NCI-H524 treated with DMSO at 0.1 percent for 48 hours (cell line): ENCODE measurements at regions not wholly inside any gene's neighbourhood (a gene's known extent, or its start where the extent isn't known, plus 50 kb on each side); places are given as distances from the start of the nearest gene placed in this dataset.

Experiments used
- DNase-seq: peaks from one replicate; lab custom pipeline; 2025; lab: John Stamatoyannopoulos, UW

DNA sequence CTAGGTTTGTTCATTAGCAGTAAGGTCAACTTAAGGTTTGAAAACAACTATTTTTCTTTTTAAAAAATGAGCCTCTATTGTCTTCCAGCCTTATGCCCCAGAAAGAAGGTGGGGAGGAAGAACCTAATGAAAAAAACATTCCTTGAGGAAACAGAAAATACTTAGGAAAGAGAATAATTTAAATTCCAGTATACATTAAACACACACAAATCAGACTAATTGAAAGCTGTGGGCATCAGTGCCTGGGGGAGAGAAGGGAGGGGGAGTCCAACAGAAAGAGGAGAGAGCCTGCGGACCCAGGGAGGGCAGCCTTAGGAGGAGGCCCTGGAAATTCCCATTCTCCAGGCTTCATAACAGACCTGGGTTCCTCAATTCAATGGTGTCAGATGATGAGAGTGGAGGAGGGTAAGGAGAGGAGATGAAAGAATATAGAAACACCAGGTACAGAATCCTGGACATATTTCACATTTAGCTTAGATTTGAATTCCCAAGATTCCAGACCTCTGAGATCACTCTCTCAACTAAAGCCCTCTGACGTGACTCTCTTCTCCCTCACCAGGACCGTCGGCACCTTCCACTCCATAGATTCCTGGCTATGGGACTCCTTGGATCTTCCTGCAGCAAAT is 320.5 kb upstream of the UMPS start:
- DNase-seq: no peak

DNA sequence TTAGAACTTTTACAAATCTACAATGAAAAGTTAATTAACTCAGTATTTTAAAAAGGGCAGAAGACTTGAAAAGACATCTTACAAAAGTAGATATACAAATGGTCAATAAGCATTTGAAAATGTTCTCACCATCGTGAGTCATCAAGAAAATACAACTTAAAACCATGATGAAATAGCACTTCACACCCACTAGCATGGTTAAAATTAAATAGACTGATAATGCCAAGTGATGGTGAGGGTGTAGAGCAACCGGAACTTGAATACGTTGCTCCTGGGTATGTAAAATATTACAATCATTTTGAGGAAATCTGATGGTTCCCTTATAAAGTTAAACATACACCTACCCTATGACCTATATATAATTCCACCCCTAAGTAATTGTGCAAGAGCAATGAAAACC is 319.8 kb upstream of the UMPS start:
- no peak for DNase-seq

DNA sequence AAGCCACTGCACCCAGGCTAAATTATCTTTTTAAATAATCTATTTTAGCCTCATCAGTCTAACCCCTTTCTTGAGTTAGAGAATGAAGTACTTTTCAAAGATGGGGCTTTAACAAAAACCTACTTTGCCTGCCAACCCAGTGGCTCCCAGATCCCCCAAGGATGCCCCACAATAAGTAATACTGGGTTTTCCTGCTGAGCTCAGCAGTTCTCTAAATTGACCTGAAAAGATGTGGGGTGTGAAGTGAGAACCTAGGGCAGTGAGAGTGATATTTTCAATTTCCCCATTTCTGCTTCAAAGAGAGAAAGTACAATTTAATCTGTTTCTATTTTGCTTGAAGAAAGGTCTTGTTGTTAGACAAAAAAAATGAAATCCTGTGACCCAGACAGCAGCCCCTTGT is 318.5 kb upstream of the UMPS start:
- DNase-seq: no peak

DNA sequence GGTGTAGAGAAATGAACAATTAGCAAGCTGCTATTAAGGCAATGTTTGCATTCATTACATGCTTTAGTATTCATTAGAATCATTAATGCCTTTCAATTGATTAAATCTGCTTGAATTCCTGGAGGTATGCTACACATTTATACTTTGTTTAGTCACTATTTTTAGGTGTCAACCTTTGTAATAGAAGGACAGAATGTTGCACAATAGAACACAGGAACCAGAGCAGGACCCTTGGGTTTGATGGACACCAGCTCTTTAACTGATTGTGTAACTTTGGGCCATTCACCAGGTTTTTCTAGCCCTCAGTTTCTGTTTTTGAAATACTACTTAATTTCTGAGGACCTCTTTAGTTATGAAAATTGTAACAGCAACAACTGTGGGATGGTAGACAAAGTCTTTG is 317.6 kb upstream of the UMPS start:
- DNase-seq: no peak

DNA sequence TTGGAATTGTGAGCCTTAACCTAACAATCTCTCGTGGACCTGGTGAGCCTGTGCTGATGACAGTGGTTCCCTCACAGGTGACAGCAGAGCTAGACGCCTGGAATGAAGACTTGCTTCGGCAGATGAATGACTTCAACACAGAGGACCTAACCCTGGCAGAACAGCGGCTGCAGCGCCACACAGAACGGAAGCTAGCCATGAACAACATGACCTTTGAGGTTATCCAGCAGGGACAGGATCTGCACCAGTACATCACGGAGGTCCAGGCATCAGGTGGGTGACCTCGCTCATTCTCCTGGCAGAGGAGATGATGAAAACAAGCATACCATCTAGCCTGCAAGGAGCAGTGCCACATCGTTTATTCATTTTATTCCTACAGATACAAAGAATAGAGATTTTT is 316.9 kb upstream of the UMPS start:
- no peak for DNase-seq

DNA sequence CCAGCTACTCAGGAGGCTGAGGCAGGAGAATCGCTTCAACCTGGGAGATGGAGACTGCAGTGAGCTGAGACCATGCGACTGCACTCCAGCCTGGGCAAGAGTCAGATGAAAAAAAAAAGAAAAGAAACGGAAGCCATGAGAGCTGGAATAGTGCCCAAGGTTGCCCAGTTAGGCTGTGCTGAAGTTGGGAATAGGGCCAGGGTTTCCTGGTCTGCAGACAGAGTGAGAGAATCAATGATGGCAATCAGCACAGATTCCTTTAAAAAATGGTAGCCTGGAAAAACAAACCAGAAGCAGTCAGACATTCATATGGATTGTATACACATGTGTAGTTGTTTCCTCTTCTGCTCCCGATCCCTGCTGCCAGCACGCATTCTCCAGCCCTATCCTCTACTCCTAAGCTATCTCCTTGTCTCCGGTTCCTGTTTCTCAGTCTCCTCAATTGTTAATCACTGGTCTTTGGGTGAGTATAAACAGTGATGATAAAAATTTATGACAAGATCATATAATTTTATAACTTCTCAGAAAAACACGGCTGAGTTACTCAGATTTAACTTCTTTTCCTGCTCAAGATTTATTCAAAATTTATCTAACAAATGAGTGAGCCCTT is 316.2 kb upstream of the UMPS start:
- DNase-seq: no peak

DNA sequence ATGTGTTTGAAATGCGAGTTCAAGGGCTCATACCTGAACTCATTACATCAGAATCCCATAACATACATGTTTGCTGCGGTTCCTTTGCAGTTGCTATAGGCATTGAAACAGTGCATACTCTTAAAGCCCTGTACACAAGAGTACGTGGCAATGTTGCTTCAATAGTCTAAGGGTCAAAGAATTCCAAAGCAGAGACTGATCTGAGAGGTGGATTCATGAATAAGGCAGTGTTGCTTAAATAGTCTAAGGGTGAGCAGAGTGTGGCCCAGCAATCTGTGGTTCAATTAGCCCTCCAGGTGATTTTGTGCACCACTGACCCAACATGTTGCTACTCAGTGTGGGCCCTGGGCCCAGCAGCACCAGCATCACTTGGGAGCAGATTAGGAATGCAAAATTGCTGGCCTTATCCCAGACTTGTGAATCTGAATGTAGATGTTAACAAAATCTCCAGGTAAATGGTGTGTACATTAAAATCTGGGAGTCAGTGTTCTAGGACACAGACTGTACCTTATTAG is 314.7 kb upstream of the UMPS start:
- DNase-seq: no peak

DNA sequence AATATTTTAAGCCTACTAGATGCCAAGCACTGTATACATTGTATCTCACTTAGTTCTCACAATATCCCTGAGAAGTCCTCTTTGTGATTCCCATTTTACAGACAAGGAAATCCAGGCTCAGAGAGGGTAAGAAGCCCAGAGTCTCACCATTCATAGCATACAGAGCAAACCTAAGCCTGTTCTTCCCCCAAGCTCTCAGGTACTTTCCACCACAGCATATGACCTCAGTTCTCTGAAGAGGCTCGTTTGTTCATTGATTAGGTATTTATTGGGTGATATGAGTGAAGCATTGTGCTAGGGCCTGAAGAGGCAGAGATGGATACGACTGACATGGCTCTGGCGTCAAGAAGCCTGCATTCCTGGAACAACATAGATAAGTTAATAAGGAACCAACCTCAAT is 310.9 kb upstream of the UMPS start:
- no peak for DNase-seq

DNA sequence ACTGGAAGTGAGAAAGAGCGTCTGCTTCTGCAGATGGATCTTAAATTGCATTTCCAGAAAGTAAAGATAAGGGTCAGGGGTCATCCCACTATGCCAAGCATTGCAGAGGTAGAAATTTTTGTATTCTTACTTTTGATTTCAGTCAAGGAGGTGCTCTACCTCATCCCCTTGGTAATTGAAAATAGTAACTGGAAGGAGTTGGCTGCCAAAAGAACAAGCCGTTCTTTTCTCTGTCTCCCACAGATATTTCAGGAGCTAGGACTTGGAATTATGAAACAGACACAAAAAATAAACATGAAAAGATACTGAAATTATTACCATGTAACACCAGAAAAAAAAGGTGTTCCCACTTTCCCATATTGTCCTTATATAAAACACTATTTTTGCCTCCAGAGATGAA is 309.9 kb upstream of the UMPS start:
- no peak for DNase-seq

DNA sequence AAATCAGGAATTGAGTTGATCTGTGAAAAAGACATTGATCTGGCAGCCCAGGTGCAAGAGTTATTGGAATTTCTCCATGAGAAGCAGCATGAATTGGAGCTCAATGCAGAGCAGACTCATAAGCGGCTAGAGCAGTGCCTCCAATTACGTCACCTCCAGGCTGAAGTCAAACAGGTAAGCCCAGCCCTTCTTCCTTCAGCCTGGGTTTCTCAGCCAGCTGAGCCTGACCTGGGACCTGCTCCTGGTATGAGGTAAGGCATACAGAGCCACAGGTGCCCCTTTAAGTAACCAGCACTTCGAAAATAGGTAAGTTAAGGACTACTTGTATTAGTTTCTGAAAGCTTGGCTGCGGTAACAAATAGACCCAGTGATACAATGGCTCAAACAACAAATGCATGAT is 307.4 kb upstream of the UMPS start:
- DNase-seq: no peak

DNA sequence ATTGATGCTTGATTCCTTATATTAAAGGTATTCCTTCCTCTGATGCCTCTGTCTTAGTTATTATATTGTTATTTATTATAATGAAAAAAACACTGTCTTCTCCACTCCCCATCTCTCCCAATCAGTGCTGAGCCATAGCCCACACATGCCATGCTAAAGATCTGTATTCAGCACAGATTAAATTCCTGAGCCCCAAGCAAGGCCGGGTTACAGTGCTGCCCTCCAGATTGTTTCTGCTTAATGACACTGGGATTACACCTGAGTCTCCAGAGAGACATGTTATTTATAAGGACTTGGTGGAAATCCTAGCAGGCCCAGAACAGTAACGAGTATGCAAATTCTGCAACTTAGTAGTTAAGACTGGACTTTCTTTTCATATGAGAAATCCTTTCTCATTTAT is 305.9 kb upstream of the UMPS start:
- DNase-seq: peak; percentile 48

DNA sequence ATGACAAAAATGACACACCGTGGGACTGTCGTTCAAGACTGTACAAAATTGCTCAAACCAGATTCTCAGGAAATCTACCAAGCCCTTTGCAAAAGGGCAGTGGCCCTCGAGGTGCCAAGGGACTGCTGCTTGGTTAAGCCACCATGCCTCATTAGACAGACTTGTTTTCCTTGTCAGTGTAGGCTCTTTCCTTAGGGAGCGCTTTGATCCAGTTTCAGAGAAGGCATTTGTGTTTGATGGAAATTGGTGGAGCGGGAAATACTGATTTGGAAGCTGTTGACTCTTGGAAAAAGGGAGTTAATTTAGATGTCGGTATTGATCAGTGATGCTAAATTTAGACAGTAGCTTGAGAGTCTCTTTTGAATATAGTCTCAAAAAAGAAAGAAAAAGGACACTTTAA is 304.3 kb upstream of the UMPS start:
- DNase-seq: no peak

DNA sequence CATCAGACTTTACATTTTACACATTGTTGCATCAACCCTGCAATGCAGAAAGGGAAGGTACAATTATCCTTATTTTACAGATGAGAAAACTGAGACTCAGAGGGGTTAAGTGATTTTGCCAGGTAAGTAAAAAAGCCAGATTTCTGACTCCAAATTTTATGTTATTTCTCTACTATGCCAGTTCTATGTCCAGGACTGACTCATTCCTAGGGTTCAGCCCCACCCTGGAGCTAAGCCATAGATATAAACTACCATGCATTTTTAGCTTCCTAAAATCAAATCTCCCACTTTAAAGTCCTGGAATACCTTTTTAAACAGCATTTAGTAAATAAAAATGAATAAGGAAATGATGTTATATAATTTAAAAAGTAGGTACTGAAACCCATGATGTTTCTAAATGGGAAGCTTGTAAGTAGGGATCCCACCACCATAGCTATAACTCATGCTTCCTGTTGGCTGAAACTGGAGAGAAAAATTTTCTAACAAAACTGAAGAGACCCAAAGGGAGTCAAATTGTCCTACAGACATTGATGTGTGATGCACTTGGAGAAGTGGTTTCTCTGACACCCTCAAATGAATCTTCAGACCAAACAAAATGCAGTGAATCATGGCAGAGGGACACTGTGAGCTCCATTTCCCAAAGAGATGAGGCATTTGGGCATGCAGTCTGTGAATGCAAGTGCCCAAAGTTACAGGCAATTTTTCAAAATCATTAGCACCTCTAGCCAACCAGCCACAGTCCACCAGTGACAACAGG is 301.7 kb upstream of the UMPS start:
- DNase-seq: no peak

DNA sequence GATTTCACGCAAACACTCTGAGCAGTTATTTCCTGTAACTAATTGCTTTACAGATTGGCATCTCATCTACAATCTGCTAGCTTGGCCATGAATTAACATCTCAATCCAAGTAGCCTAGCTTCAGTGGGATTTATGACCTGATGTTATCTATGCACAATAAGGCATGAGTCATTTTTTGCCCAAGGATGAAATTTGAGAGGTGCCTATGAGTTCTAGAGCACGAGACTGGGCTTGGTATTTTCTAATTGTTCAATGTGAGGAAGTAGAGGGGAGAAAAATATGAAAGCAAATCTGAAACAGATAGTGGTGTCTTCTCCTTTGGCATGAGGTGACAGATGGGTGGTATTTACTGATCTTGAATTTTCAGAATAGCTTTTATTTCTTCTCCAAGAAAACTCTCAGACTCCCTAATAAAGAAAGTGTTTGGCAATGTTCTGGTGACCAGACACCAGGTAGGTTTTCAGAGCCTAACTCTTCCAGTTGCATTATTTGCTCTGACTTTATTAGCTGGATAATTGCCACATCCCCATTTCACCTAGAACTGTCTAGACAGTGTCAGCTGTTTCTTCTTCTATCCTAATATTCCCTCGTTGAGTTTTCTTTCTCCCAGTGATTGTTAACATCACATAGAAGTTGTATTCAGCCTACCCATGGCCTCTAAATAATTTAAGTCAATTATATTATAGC is 301.0 kb upstream of the UMPS start:
- peak; percentile 37 for DNase-seq

DNA sequence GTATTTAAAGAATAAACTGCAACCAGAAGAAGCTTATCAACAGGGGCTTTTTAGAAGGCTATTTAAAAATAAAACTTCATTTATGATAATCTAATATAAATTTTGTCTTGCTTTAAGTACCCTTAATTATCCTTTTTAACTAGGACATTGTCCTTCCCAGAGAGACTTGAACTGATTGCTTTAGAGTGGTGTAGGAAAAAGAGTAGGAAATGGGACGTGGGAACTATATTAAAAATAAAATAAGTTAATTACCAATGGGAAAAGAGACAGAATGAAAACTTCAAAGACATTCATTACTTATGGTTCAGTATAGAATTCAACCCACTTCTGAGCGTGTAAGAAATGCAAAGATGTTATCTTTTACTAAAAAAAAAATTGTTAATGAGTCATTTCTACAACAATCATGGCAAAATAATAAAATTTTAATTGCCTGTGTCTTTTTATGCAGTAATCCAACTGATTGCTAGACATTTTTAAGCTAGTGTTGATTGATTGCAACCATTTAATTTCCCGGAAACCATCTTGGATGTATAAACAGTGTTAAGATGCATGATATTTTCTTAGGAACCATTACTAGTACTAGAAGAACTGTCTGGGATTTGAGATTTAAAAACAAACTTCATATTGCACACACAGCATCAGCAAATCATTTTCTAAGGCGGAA is 298.8 kb upstream of the UMPS start:
- DNase-seq: no peak

DNA sequence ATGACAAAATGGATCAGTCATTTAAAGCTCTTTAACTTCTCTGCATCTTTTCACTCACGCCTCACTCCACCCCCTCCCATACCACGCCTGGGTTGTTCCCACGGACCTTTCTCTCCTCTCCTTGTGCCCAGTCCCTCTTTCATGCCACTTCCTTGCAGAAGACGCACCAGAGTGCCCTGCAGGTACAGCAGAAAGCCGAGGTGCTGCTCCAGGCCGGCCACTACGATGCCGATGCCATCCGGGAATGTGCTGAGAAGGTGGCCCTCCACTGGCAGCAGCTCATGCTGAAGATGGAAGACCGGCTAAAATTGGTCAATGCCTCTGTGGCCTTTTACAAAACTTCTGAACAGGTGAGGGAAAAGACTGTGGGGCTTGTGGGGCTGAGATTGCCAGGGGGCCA is 296.1 kb upstream of the UMPS start:
- no peak for DNase-seq

DNA sequence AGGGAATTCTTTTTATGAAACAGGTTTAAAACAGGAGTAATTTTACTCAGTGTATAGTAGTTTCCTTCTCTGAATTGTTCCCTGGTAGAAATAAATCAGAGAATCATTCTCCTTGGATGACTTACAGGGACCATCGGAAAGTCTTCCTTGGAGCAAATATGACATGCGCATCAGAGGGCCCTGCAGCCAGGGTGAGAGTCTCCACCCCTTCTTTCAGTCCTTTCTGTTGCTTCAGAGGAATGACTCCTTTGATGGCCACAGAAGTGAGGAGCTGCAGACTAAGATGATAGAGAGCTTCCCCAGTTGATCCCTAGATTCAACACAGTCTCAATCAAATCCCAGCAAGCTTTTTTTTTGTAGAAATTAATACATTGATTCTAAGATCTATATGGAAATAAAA is 294.8 kb upstream of the UMPS start:
- no peak for DNase-seq

DNA sequence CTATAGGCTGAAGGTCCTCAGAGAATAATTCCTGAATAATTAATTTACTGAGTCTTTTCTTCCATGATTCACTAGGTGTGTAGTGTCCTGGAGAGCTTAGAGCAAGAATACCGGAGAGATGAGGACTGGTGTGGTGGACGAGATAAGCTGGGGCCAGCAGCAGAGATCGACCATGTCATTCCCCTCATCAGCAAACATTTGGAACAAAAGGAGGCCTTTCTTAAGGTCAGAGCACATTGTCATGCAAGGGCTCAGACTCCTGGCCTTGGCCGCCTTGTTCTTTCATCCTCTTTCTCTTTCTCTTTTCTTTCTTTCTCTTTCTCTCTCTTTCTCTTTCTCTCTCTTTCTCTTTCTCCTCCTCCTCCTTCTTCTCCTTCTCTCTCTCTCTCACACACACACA is 291.4 kb upstream of the UMPS start:
- no peak for DNase-seq

DNA sequence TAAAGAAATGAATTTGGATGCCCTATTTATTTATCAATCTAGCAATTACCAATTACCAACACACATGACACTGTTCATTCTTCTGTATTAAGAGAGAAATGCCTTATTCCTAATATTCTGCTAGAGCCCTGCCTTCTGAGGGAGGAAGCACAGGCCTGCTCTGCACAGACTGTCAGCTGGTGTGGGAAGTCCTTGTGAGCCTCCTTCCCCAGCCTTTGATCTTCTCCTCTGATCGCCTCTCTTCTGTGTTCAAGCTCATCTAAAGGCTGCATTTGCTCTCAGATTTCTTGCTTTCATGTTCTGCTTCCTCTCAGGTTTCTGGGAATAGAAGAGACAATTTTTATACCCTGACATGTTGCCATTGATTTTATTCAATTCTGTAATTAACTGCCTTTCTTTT is 290.6 kb upstream of the UMPS start:
- peak; percentile 34 for DNase-seq

DNA sequence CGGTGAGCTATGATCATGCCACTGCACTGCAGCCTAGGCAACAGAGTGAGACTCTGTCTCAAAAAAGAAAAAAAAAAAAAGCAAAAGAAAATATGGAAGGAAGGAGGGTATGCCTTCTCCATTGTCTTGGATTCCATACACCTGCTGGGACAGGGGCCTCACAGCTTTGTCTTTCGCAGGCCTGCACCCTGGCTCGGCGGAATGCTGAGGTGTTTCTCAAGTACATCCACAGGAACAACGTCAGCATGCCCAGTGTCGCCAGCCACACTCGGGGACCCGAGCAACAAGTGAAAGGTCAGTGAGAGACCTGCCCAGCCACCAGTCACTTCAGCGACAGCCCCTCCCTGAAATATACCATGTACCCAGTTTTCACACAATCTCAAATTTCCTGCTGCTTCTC is 288.5 kb upstream of the UMPS start:
- DNase-seq: no peak

DNA sequence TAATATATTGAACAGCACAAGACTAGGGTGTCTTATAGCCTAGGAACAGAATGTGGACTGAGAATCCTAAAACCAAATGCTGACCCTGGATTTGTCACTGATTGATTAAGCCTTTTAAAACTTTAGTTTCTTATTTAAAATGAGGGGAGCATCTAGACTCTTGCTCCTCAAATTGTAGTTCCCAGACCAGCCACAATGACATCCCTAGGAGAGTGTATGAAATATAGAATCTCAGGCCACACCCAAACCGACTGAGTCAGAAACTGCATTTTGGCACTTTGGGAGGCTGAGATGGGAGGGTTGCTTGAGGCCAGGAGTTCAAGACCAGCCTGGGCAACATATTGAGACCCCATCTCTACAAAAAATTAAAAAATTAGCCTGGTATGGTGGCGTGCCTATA is 287.8 kb upstream of the UMPS start:
- no peak for DNase-seq

DNA sequence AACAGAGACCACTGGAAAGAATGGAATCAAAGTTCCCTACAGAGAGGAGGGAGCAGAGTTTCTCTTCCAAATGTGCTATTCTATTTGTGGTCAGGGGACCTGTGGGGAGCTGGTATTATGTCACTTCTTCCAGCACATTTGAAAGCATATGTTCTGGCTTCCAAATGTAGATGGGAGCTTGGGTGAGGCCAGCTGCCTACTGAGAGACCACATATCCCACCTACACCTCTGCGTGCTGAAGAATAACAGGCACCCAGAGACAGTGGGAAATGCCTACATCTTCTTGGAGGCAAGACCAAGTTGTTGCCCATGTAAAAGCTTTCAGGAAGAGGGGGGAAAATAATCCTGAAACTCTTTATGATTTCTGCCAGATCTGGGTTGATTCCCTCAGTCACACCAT is 286.8 kb upstream of the UMPS start:
- no peak for DNase-seq
